Suprapubic skin (tissue), 3 donors: ENCODE measurements at regions not wholly inside any gene's neighbourhood (a gene's known extent, or its start where the extent isn't known, plus 50 kb on each side); places are given as distances from the start of the nearest gene placed in this dataset.

Experiments used
- POLR2AphosphoS5 ChIP-seq, 3 donors: sonication (generic); formaldehyde crosslinking; IDR thresholded peaks; one replicate each; pipeline ENCODE4 v1.6.1; 2017; ENCODE audit warnings: antibody characterized with exemption in 3 of 3
- TF ChIP-seq, protein P1 (sequence below), 2 donors: fragments of 200-600 bp in 1 of 2; fragments of 450-650 bp in 1 of 2; sonication (generic) in 1 of 2; IDR thresholded peaks; one replicate each; pipeline ENCODE4 v1.5.1; 2016 to 2019; ENCODE audit warnings: antibody characterized with exemption in 2 of 2, mild to moderate bottlenecking in 1 of 2, moderate library complexity in 1 of 2

DNA sequence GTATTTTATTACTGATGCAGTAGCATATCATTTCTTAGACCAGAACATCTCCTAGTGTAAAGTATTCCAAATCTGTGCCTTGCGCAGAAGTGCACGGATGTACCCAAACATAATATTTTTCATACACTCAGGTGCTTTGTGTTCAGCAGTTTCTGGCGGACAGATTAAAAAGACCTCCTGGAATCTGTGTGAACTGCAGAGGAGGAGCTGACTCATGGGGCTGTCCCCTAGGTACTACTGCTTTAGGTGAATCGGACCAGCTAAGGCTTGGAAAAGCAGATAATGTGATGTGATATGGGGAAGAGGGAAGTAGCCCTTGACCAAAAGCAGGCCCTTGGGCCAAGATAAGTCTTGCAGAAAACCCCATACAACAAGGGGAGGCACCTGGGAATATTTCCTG lies 310.1 kb downstream of the PLK2 start:
- TF ChIP-seq, protein P1, sequence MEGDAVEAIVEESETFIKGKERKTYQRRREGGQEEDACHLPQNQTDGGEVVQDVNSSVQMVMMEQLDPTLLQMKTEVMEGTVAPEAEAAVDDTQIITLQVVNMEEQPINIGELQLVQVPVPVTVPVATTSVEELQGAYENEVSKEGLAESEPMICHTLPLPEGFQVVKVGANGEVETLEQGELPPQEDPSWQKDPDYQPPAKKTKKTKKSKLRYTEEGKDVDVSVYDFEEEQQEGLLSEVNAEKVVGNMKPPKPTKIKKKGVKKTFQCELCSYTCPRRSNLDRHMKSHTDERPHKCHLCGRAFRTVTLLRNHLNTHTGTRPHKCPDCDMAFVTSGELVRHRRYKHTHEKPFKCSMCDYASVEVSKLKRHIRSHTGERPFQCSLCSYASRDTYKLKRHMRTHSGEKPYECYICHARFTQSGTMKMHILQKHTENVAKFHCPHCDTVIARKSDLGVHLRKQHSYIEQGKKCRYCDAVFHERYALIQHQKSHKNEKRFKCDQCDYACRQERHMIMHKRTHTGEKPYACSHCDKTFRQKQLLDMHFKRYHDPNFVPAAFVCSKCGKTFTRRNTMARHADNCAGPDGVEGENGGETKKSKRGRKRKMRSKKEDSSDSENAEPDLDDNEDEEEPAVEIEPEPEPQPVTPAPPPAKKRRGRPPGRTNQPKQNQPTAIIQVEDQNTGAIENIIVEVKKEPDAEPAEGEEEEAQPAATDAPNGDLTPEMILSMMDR (IDR thresholded peaks at IDR 0.05): no peak
- TF ChIP-seq POLR2AphosphoS5 (IDR thresholded peaks at IDR 0.05): no peak
